HG03565 (cell line): ENCODE measurements at regions not wholly inside any gene's neighbourhood (a gene's known extent, or its start where the extent isn't known, plus 50 kb on each side); places are given as distances from the start of the nearest gene placed in this dataset.

Source experiments
- ATAC-seq: cut with Tn5 transposase; IDR thresholded peaks from one replicate; pipeline ENCODE4 v1.9.1; 2021; ENCODE audit warnings: mild to moderate bottlenecking, moderate library complexity; ENCODE audit not compliant: unreplicated experiment

- no peak for ATAC-seq
These were observed 65.6 kb upstream of the KDM7A start for GRCh38 chr7:140242057-140243031.

GRCh38 chr7:140239653-140239935 lies 62.8 kb upstream of the KDM7A start:
- ATAC-seq = no peak

- ATAC-seq = no peak
These were observed 62.2 kb upstream of the KDM7A start for GRCh38 chr7:140238778-140239652.

- ATAC-seq = no peak
These were observed 60.6 kb upstream of the KDM7A start for GRCh38 chr7:140237390-140237789.

GRCh38 chr7:140236626-140237025 lies 59.8 kb upstream of the KDM7A start:
- no peak for ATAC-seq

GRCh38 chr7:140235114-140235513 lies 58.3 kb upstream of the KDM7A start:
- ATAC-seq = no peak

GRCh38 chr7:140232957-140233917 lies 56.5 kb upstream of the KDM7A start:
- ATAC-seq = peak; percentile 58

- ATAC-seq = no peak
These were observed 55.1 kb upstream of the KDM7A start for GRCh38 chr7:140231771-140232491.

GRCh38 chr7:140230861-140231770 lies 54.3 kb upstream of the KDM7A start:
- ATAC-seq = no peak

GRCh38 chr7:140230516-140230860 lies 53.7 kb upstream of the KDM7A start:
- no peak for ATAC-seq

GRCh38 chr7:140229591-140230515 lies 53.1 kb upstream of the KDM7A start:
- ATAC-seq = no peak

- ATAC-seq = no peak
These were observed 52.3 kb upstream of the KDM7A start for GRCh38 chr7:140229101-140229525.
